ENCODE measurements at regions not wholly inside any gene's neighbourhood (a gene's known extent, or its start where the extent isn't known, plus 50 kb on each side); places are given as distances from the start of the nearest gene placed in this dataset.

GRCh38 chr14:101151226-101151926, 247.9 kb upstream of the RTL1 start:
- no peak for DNase-seq

GRCh38 chr14:101151927-101152305, 248.4 kb upstream of the RTL1 start:
- no peak for DNase-seq

GRCh38 chr14:101152855-101153254, 249.3 kb upstream of the RTL1 start:
- DNase-seq, result no peak

DNA sequence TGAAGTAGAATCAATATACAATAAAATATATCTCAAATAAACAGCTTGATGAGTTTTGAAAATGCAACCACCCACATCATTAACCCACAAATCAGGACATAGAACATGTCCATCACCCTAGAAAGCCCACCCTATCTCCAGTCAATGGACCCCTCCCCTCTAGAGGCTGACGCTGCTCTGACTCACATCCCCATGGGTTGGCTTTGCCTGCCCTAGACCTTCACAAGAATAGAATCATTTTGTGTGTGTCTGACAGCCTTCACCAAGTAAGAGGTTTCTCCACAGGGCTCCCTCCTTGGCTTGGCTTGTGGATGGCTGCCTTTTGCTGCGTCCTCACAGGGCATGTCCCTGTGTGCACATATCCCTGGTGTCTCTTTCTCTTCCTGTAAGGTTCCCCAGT, 250.2 kb upstream of the RTL1 start:
- DNase-seq, result no peak

- DNase-seq, result no peak
Measured at GRCh38 chr14:101155575-101155974, 252.1 kb upstream of the RTL1 start.

- DNase-seq, result no peak
Measured at GRCh38 chr14:101167428-101167827, 263.9 kb upstream of the RTL1 start.

DNA sequence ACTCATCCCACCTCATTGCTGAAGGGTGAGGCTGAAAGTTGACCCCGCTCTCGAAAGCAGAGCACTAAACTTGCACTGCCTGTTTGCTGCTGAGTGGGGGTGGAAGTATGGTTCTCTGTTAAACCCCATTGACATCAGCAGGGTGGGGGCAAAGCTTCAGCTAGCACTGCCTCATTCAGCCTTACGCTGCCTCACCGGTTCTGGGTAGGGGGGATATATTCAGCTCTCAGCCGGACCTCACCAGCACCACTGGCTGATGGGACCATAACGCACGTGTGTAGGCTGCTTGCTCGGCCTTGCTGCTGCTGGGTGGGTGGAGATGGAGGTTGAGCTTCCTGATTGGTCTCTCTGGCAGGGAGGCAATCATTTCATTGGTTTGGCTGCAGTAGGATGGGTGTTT, 265.7 kb upstream of the RTL1 start:
- no peak for DNase-seq

DNA sequence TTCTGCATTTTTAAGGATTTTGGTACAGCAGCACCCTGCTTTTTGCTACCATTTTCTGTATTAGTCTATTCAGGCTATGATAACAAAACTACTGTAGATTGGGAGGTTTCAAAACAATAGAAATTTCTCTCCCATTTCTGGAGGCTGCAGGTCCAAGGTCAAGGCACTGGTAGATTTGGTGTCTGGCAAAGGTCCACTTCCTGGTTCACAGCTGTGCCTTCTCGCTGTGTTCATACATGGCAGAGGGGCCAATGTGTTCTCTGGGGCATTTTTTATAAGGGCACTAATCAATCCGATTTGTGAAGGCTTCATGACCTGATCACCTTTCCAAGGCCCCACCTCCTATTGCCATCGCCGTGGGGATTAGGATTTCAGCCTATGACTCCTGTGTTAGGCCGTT, 268.1 kb upstream of the RTL1 start:
- DNase-seq, result no peak

DNA sequence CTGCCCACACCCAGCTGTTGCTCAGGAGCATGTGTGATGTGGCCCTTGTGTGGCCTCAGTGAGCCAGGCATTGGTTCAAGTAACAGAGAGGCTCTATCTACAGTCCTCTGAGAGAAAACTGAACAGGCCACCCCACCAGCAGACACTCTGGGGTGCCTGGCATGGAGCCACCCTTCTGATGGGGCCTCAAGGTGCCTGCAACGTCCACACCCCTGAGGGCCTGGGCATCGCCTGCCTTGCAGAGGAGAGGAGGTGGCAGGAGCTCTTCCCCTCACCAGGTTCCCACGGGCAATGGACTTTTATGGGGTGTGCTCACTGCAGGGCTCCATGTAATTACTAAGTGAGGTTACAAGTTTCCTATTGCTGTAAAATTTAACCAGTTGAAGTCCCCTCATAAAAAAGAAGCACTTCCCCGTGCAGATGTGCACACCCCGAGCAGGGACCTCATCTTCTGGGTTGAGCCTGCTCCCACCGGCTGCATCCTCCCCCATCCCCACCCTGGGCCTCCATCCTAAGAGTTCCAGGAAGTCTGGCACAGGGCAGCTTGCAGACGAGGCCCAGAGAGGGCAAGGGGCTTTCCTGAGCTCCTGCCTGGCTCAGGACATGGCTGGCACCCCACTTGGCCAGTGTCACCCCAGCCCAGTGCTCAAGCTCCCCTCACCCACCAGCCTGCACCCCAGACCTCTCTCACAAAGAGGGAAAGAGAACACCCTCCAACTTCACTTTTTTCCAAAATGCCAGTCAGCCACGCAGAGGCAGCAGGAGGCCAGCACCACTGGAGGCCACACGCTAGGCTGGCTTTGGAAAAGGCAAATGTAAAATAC, 270.4 kb upstream of the RTL1 start:
- DNase-seq, result no peak

DNA sequence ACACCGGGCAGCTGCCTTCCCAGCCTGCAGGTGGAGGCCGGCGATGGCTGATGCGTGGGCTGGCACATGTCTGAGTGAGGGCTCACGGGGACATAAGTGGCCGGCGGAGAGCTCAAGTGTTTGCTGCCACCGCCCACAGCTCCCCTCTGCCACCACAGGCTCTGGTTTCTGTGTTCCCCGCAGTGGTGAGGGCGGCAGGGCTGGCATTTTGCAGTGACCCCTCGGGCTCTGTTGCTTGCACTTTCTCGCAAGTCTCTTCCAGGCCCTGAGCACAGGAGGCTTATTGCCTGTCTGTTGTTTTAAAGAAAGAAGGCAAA, 271.0 kb upstream of the RTL1 start:
- DNase-seq, result no peak

- no peak for DNase-seq
Measured at GRCh38 chr14:101174980-101175606, 271.6 kb upstream of the RTL1 start.

- no peak for DNase-seq
Measured at GRCh38 chr14:101175731-101176534, 272.4 kb upstream of the RTL1 start.

- DNase-seq, result no peak
Measured at GRCh38 chr14:101176535-101177205, 273.1 kb upstream of the RTL1 start.

- DNase-seq, result no peak
Measured at GRCh38 chr14:101177301-101177971, 273.9 kb upstream of the RTL1 start.

DNA sequence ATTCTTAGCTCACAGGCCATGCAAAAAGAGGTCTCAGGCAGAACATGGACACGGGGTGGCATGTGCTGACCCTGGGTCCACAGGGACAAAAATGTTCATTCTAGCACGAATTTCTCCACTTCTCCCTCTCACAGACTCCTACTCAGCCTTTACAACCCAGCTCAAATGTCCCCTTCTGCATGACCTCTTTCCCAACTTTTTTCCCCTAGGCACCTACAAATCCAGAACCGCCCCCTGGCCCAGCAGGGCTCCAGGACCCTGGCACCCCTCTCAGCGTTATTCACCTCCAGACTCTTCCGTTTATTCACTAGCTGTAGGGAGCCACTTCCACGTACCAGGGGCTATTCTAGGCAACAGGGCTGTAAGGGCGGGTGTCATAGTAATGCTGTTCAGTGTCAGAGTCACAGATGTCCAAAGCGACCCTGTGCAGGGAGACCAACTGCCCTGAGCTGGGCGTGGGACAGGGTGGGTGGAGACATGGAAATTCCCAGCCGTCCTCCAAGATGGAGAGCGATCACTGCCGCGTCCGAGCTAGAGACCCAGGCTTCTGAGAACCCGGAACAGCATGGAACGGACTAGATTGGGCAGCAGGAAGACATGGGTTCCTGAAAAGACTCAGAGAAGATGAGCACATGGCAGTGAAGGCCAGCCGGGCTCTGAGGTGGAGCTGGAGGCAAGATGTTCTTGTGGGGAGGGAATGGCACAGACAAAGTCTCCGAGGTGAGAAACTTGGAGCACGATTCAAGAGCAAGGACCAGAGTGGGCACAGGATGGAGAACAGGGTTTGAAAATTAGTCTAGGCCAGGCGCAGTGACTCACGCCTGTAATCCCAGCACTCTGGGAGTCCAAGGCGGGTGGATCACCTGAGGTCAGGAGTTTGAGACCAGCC, 274.9 kb upstream of the RTL1 start:
- no peak for DNase-seq

DNA sequence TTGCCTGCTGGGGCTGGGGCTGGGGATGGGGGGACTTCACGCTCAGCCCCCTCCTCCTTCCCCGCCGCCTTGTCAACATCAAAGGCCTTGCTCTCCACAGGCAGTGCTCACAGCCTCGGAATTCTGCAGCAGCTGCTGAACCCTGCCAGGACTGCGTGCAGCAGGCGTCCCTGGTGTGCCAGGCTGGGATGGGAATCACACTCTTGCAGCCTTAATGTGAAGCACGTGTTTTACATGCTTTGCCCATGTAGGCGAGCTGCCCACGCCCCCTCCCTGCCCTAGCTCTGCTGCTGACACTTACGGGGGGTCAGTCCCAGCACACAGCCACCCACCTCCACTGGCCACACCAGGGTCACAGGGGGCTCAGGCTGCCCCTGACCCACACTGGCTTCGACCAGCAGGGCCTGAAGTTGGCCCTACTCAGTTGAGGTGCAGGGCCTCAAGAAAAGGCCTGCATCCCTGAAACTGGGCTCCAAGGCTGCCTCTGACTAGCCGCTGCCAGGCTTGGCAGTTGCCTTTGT, 276.2 kb upstream of the RTL1 start:
- no peak for DNase-seq

GRCh38 chr14:101181446-101182313, 278.2 kb upstream of the RTL1 start:
- DNase-seq, result no peak

GRCh38 chr14:101182476-101182875, 279.0 kb upstream of the RTL1 start:
- DNase-seq, result no peak

GRCh38 chr14:101183376-101184103, 280.0 kb upstream of the RTL1 start:
- DNase-seq, result no peak
